Panc1 (cell line): ENCODE measurements at regions not wholly inside any gene's neighbourhood (a gene's known extent, or its start where the extent isn't known, plus 50 kb on each side); places are given as distances from the start of the nearest gene placed in this dataset.

Source experiments
- ATAC-seq: fragments of 200-7000 bp; cut with Tn5 transposase; 2 replicates; pipeline ENCODE4 v1.9.1; 2020; ENCODE audit warnings: mild to moderate bottlenecking, moderate library complexity
- BruUV-seq: library from RNA; stranded (reverse); fragments of 400-500 nt; replicated peaks from 2 replicates; lab custom pipeline; 2021; lab: Mats Ljungman, UMichigan
- CTCF ChIA-PET: fragments of 300-600 bp; sonication (Branson Sonifier 250); formaldehyde crosslinking; loops from one replicate; lab custom pipeline; 2022; ENCODE audit warnings: antibody characterized with exemption; lab: Charles Lee
- POLR2A ChIA-PET: fragments of 300-600 bp; sonication (Branson Sonifier 250); formaldehyde crosslinking; loops from one replicate; lab custom pipeline; 2022; ENCODE audit warnings: antibody characterized with exemption; lab: Charles Lee
- DNase-seq: peaks from one replicate; pipeline ENCODE4 v3.0.0-alpha.2; 2010; ENCODE audit warnings: low read depth, low spot score
- H3K27ac ChIP-seq: 2 replicates; pipeline ENCODE4 v1.5.1; 2011; ENCODE audit warnings: mild to moderate bottlenecking, low read length, inconsistent platforms
- H3K27me3 ChIP-seq: fragments of 200-500 bp; sonication (Bioruptor generic); 2 replicates; pipeline ENCODE4 v1.6.0; 2014; ENCODE audit warnings: low read length, inconsistent platforms; ENCODE audit not compliant: control insufficient read depth, insufficient read depth
- H3K36me3 ChIP-seq: fragments of 200-500 bp; sonication (Bioruptor generic); 2 replicates; pipeline ENCODE4 v1.5.1; 2014; ENCODE audit warnings: inconsistent platforms, mild to moderate bottlenecking, low read length, moderate library complexity; ENCODE audit not compliant: control insufficient read depth, insufficient read depth
- H3K4me1 ChIP-seq: 2 replicates; pipeline ENCODE4 v1.5.1; 2011; ENCODE audit warnings: inconsistent platforms, mild to moderate bottlenecking, low read length, moderate library complexity; ENCODE audit not compliant: control insufficient read depth, insufficient read depth
- H3K4me3 ChIP-seq, 2 experiments: 2 replicates each; pipeline ENCODE4 v1.5.1; 2011 to 2012; ENCODE audit warnings: low read depth in 2 of 2, low read length in 2 of 2, mild to moderate bottlenecking in 2 of 2, inconsistent platforms in 1 of 2, moderate library complexity in 1 of 2
- H3K9me3 ChIP-seq: fragments of 200-500 bp; sonication (Bioruptor generic); 2 replicates; pipeline ENCODE4 v1.5.1; 2014; ENCODE audit warnings: low read depth, mild to moderate bottlenecking, inconsistent platforms, low read length, moderate library complexity; ENCODE audit not compliant: control insufficient read depth, insufficient read depth
- POLR2AphosphoS5 ChIP-seq: IDR thresholded peaks from 2 replicates; pipeline ENCODE4 v1.6.1; 2012; ENCODE audit warnings: mild to moderate bottlenecking, low read depth, low read length, moderate library complexity
- SIN3A ChIP-seq: IDR thresholded peaks from 2 replicates; pipeline ENCODE4 v1.6.1; 2012; ENCODE audit warnings: low read depth, mild to moderate bottlenecking, low read length, moderate library complexity, borderline replicate concordance; ENCODE audit not compliant: insufficient read depth
- TCF7L2 ChIP-seq: IDR thresholded peaks from 2 replicates; pipeline ENCODE4 v1.6.1; 2011; ENCODE audit warnings: mild to moderate bottlenecking, low read depth, low read length, inconsistent platforms
- in situ Hi-C: cut with HindIII; loops from 2 replicates; pipeline ENCODE4 v1.10.0; 2016; ENCODE audit warnings: low sequenced_read_pairs, low pct_unique_long_range_greater_than_20kb
- intact Hi-C: fragments of 100-400 bp; cut with micrococcal nuclease; formaldehyde crosslinking; loops from one replicate; pipeline ENCODE4 v1.10.0; 2022; ENCODE audit not compliant: unreplicated experiment
- TF ChIP-seq, protein P1 (sequence below): fragments of 450-650 bp; IDR thresholded peaks from 2 replicates; pipeline ENCODE4 v1.5.1; 2017; ENCODE audit warnings: mild to moderate bottlenecking
- TF ChIP-seq, protein P2 (sequence below), 2 experiments: IDR thresholded peaks; 2 replicates each; pipeline ENCODE4 v1.6.1; 2011 to 2012; ENCODE audit warnings: low read depth in 2 of 2, control low read depth in 1 of 2, low read length in 1 of 2, mild to moderate bottlenecking in 1 of 2, moderate library complexity in 1 of 2; ENCODE audit not compliant: insufficient read depth in 1 of 2

DNA sequence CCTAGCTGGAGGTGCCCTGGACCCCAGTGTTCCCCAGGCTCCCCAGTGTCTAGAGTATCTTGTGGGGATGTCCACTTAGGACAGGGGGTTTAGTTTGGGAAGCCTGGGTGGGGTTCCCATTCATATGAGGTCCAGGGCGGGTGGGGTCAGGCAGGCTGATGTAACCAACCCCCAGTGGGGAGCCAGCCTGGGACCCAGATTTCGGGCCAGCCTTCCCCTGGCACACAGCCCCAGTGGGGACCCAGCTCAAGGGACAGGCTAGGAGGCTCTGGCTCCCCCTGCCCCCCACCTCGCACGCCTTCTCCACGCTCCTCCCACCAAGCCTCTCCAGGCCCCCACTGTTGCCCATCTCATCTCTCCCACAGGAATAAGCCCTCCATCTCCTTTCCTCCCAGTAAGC lies 323.5 kb downstream of the UACA start:
- POLR2A ChIA-PET = no interaction called here
- BruUV-seq = no TSS peak
- Histone ChIP-seq H3K9me3 (no peaks in the 10 kb centered on the region), H3K4me3 (no peak overlapping the region), H3K27ac (no peak overlapping the region), H3K4me1 (peaks cover 10% of the 10 kb centered on the region), H3K36me3 (no peaks in the 10 kb centered on the region), H3K27me3 (no peaks in the 10 kb centered on the region)
- TF ChIP-seq TCF7L2 (no peak), POLR2AphosphoS5 (no peak), SIN3A (no peak)
- TF ChIP-seq, protein P1, sequence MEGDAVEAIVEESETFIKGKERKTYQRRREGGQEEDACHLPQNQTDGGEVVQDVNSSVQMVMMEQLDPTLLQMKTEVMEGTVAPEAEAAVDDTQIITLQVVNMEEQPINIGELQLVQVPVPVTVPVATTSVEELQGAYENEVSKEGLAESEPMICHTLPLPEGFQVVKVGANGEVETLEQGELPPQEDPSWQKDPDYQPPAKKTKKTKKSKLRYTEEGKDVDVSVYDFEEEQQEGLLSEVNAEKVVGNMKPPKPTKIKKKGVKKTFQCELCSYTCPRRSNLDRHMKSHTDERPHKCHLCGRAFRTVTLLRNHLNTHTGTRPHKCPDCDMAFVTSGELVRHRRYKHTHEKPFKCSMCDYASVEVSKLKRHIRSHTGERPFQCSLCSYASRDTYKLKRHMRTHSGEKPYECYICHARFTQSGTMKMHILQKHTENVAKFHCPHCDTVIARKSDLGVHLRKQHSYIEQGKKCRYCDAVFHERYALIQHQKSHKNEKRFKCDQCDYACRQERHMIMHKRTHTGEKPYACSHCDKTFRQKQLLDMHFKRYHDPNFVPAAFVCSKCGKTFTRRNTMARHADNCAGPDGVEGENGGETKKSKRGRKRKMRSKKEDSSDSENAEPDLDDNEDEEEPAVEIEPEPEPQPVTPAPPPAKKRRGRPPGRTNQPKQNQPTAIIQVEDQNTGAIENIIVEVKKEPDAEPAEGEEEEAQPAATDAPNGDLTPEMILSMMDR = no peak
- TF ChIP-seq, protein P2, sequence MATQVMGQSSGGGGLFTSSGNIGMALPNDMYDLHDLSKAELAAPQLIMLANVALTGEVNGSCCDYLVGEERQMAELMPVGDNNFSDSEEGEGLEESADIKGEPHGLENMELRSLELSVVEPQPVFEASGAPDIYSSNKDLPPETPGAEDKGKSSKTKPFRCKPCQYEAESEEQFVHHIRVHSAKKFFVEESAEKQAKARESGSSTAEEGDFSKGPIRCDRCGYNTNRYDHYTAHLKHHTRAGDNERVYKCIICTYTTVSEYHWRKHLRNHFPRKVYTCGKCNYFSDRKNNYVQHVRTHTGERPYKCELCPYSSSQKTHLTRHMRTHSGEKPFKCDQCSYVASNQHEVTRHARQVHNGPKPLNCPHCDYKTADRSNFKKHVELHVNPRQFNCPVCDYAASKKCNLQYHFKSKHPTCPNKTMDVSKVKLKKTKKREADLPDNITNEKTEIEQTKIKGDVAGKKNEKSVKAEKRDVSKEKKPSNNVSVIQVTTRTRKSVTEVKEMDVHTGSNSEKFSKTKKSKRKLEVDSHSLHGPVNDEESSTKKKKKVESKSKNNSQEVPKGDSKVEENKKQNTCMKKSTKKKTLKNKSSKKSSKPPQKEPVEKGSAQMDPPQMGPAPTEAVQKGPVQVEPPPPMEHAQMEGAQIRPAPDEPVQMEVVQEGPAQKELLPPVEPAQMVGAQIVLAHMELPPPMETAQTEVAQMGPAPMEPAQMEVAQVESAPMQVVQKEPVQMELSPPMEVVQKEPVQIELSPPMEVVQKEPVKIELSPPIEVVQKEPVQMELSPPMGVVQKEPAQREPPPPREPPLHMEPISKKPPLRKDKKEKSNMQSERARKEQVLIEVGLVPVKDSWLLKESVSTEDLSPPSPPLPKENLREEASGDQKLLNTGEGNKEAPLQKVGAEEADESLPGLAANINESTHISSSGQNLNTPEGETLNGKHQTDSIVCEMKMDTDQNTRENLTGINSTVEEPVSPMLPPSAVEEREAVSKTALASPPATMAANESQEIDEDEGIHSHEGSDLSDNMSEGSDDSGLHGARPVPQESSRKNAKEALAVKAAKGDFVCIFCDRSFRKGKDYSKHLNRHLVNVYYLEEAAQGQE (IDR thresholded peaks at IDR 0.05; ENCODE audit: insufficient read depth in 1 of 2, low read depth in 2 of 2, low read length in 1 of 2) = no peak
- in situ Hi-C loops = no loop called here
- CTCF ChIA-PET = no interaction called here
- intact Hi-C loops = no loop called here
- DNase-seq = no peak
- ATAC-seq = no peak

- POLR2A ChIA-PET = no interaction called here
- BruUV-seq = no TSS peak
- CTCF ChIA-PET = no interaction called here
- ATAC-seq (no peak), DNase-seq (no peak)
- intact Hi-C loops = no loop called here
- no peak overlapping the region for H3K4me3 ChIP-seq
- no peaks in the 10 kb centered on the region for H3K36me3 ChIP-seq
- in situ Hi-C loops = no loop called here
- peaks cover 14% of the 10 kb centered on the region for H3K4me1 ChIP-seq
- H3K9me3 ChIP-seq = no peaks in the 10 kb centered on the region
- H3K27me3 ChIP-seq = no peaks in the 10 kb centered on the region
- TF ChIP-seq POLR2AphosphoS5 (no peak), TCF7L2 (no peak), SIN3A (no peak)
- TF ChIP-seq, protein P2 (IDR thresholded peaks at IDR 0.05; ENCODE audit: insufficient read depth in 1 of 2, low read depth in 2 of 2, low read length in 1 of 2) = no peak
- TF ChIP-seq, protein P1 = no peak
- H3K27ac ChIP-seq = no peak overlapping the region; the same call in 1 of the 2 replicates
These were observed 324.0 kb downstream of the UACA start for GRCh38 chr15:70439304-70439877.
